ENCODE measurements at regions not wholly inside any gene's neighbourhood (a gene's known extent, or its start where the extent isn't known, plus 50 kb on each side); places are given as distances from the start of the nearest gene placed in this dataset.

GRCh38 chr6:128659878-128660622 lies 139.7 kb upstream of the PTPRK start:
- no peak for TF ChIP-seq CTCF (IDR thresholded peaks at IDR 0.05)
- no peak for TF ChIP-seq POLR2A (IDR thresholded peaks at IDR 0.05)
